Natural killer cell treated with Interleukin-12 subunit alpha and Interleukin-12 subunit beta and Interleukin-15 and Interleukin-18, amount 100 ng/mL, for 72 hours (primary cell): ENCODE measurements at regions not wholly inside any gene's neighbourhood (a gene's known extent, or its start where the extent isn't known, plus 50 kb on each side); places are given as distances from the start of the nearest gene placed in this dataset.

Experiments
- ATAC-seq, 2 donors: fragments of 150-1000 bp; cut with Tn5 transposase in 1 of 2; sonication (Bioruptor Pico), chemical (Tn5 transposase) in 1 of 2; 2 replicates each; pipeline ENCODE4 v1.10.0; 2021
- DNase-seq: peaks from one replicate; pipeline ENCODE4 v3.0.0; 2022; ENCODE audit warnings: low spot score
- H3K27ac Mint-ChIP-seq, 2 donors: 1 replicate in 1 of 2; 2 replicates in 1 of 2; pipeline ENCODE4 v1.8.0; 2022; ENCODE audit warnings: mixed read lengths in 2 of 2, mild to moderate bottlenecking in 1 of 2, moderate library complexity in 1 of 2
- H3K27me3 Mint-ChIP-seq, 2 donors: 1 replicate in 1 of 2; 2 replicates in 1 of 2; pipeline ENCODE4 v1.8.0; 2022; ENCODE audit warnings: mixed read lengths in 2 of 2
- H3K36me3 Mint-ChIP-seq: one replicate; pipeline ENCODE4 v1.8.0; 2022; ENCODE audit warnings: mixed read lengths
- H3K4me1 Mint-ChIP-seq, 2 donors: 1 replicate in 1 of 2; 2 replicates in 1 of 2; pipeline ENCODE4 v1.8.0; 2022; ENCODE audit warnings: low read depth in 2 of 2, mixed read lengths in 2 of 2, mild to moderate bottlenecking in 1 of 2
- H3K4me3 Mint-ChIP-seq: one replicate; pipeline ENCODE4 v1.8.0; 2022; ENCODE audit warnings: mixed read lengths
- H3K9me3 Mint-ChIP-seq: 2 replicates; pipeline ENCODE4 v1.8.0; 2022; ENCODE audit warnings: mixed read lengths

GRCh38 chr2:47227532-47228279, 51.4 kb upstream of the CALM2 start:
- no peak for ATAC-seq

DNA sequence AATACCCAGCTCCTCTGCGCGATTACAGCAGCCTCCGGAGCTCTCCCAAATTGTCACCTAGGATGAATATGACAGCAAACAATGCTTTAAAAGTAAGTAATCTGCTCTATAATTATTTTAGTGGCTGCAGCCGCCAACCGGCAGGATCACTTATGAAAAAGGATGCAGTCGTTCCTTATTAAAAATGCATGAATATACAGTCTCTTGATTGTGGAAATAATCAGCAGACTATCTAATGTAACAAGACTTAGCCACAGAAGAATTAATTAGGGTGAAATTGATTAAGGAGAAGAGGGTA, 50.6 kb upstream of the CALM2 start:
- H3K9me3 Mint-ChIP-seq = no peaks in the 10 kb centered on the region
- H3K4me3 Mint-ChIP-seq = no peak overlapping the region
- H3K4me1 Mint-ChIP-seq = no peaks in the 10 kb centered on the region
- no peak overlapping the region for H3K27ac Mint-ChIP-seq
- ATAC-seq (no peak), DNase-seq (no peak)
- no peaks in the 10 kb centered on the region for H3K36me3 Mint-ChIP-seq
- H3K27me3 Mint-ChIP-seq = peaks cover 0 to under 1% of the 10 kb centered on the region in 2 donors

More at GRCh38 chr2:47227532-47228279, 51.4 kb upstream of the CALM2 start:
- Mint-ChIP-seq H3K36me3 (no peaks in the 10 kb centered on the region), H3K9me3 (no peaks in the 10 kb centered on the region), H3K4me3 (no peak overlapping the region), H3K27me3 (peaks cover 0 to 2% of the 10 kb centered on the region in 2 donors), H3K4me1 (no peaks in the 10 kb centered on the region), H3K27ac (no peak overlapping the region)
- DNase-seq = no peak

DNA sequence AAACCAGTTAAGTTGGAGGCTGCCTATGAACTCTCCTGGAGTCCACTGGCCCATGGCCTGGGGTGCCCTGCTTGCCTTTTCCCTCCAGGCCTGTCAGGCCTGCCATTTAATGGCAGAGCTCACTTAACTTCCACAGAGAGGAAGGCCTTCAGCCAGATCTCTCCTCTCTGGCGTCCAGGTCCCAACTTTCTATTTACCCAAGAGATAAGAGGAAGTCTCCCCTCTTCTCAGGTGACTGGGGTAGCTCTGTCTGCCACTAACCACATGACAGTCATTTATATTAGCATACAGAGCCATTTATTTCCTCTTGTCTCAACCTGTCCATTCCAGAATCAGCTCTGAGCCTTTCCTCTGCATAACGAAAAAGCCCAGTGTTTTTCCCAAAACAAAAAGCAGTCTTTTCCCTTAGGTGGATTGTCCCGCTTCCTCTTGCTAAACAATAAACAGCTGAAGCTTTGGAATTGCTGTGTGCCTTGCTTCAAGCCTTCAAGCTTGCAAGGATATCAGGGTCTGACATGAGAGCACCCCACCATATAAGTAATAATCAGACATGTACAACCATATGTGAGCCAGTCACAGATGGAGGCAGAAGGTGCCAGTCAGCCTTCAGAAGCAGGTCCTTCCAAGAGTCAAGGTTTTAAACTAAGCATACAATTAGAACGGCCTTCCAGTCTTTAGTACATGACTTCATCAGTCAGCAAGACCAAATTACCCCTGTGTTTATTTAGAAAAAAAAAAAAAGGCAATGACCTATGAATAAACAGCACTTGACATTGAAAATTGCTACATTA, 50.0 kb upstream of the CALM2 start:
- H3K27ac Mint-ChIP-seq = no peak overlapping the region
- no peaks in the 10 kb centered on the region for H3K36me3 Mint-ChIP-seq
- H3K9me3 Mint-ChIP-seq = no peaks in the 10 kb centered on the region
- peaks cover 0 to 2% of the 10 kb centered on the region in 2 donors for H3K27me3 Mint-ChIP-seq
- DNase-seq = no peak
- H3K4me1 Mint-ChIP-seq = no peaks in the 10 kb centered on the region
- no peak overlapping the region for H3K4me3 Mint-ChIP-seq
- no peak for ATAC-seq
